NCI-H1694 treated with DMSO at 0.1 percent for 48 hours (cell line): ENCODE measurements at regions not wholly inside any gene's neighbourhood (a gene's known extent, or its start where the extent isn't known, plus 50 kb on each side); places are given as distances from the start of the nearest gene placed in this dataset.
"Not testable (repeated sequence)": the region's sequence is repeated elsewhere in the genome, so short reads cannot be mapped to it uniquely, and the experiment has no call there.

ENCODE experiments used
- DNase-seq: peaks from one replicate; lab custom pipeline; 2025; lab: John Stamatoyannopoulos, UW

- not testable (repeated sequence) for DNase-seq
Observed at GRCh38 chr22:15835729-15836128, 145.9 kb downstream of the POTEH start.

GRCh38 chr22:15849772-15850171 is 159.9 kb downstream of the POTEH start:
- DNase-seq, result not testable (repeated sequence)

DNA sequence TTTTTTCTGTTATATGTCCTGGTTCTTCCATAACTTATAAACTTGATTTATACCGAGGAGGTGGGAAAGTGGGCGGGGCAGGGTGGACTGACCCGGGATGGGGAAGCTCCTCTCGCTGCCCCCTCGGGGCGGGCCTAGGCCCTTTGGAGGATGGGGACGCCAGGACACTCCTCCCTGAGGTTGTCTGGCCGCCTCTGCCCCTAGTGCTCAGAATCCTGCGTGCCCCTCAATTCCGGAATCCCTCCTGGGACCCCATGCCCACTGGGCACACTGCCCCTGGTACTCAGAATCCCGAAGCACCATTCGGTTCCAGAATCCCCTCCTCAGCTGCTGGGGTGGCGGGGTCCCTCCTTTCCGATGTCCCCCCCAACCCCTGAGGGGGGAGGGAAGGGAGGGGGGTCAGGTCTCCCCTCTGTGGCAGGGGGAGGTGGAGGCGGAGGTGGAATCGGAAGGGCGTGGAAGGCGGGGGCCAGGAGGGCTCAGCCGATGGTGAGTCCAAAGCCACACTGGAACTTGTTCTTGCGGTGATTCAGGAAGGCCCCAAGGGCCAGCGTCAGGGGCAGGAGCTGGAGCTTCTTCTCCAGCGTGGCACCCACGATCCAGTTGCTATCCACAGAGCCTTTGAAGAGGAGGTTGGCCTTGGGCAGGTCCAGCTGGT is 164.0 kb downstream of the POTEH start:
- not testable (repeated sequence) for DNase-seq

- DNase-seq, result not testable (repeated sequence)
Observed at GRCh38 chr22:15854421-15854820, 164.6 kb downstream of the POTEH start.

DNA sequence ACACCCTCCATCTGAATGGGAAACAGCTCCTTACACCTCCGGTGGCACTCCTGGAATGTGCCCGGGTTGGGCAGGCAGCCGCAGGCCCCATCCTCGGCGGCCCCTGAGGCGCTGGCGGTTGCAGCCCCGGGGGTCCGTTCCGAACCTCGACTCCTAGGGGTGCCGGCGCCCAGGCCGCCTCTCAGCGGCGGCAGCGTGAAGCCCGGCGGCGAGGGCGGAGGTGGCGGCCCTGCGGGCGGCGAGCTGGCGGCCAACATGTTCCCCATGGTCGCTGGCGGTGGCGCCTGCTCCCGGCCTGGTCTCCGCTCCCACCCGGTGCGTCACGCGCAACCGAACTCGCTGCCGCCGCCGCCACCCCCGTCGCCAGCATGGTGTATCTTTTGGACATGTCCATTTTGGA is 165.2 kb downstream of the POTEH start:
- not testable (repeated sequence) for DNase-seq

- DNase-seq, result not testable (repeated sequence)
Observed at GRCh38 chr22:15880926-15881325, 191.1 kb downstream of the POTEH start.

DNA sequence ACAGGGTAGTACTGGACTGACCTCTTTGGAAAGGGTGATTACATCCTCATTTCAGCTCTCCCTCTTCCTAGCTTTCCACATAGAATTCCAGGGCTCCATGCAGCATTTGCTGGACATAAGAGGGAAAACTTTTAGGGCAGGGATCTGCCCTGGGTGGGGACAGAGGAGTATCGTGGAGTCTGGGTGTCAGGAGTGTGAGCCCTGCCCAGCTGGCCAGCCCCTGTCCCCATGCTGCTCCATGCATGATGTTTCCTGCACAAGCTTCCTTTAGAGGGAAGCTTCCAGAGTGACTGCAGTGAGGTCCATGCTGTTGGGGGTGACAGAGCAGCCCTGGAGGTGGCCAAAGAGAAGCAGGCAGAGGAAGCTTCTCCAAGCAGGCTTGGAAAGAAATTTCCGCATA is 214.5 kb downstream of the POTEH start:
- DNase-seq, result not testable (repeated sequence)

GRCh38 chr22:15911704-15912103 is 221.9 kb downstream of the POTEH start:
- not testable (repeated sequence) for DNase-seq

DNA sequence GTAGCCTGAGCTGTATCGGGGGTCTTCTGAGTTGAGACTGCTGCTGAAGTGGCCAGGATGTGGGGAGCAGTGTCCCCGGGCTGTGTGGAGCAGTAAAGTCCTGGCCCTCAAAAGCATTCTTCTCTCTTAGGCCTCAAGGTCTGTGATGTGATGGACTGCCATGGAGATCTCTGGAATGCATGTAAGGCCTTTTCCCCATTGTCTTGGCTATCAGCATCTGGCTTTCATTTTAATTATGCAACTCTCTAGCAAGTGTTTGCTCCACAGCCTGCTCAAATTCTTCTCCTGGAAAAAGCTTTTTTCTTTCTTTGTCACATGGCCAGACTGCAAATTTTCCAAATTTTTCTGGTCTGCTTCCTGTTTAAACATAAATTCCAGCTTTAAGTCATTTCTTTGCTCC is 229.3 kb downstream of the POTEH start:
- not testable (repeated sequence) for DNase-seq

DNA sequence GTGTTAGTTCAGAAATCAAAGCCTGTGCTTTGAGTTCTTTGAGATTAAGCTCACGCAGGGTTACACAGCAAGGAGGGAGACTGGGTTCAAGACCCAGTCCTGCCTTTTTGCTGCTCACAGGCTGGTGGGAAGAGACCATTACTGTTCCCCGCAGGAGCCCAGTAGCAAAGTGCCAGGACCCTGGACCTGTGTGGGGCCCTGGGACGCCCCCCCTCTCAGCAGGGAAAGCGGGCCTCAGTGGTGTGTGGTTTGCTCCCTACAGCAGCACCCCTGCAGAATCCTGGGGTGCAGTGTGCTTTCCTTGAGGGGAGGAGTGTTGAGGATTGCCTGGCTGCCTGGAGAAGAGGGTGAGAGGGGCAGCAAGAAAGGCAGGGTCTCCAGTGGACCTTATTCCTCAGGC is 231.1 kb downstream of the POTEH start:
- DNase-seq, result not testable (repeated sequence)

DNA sequence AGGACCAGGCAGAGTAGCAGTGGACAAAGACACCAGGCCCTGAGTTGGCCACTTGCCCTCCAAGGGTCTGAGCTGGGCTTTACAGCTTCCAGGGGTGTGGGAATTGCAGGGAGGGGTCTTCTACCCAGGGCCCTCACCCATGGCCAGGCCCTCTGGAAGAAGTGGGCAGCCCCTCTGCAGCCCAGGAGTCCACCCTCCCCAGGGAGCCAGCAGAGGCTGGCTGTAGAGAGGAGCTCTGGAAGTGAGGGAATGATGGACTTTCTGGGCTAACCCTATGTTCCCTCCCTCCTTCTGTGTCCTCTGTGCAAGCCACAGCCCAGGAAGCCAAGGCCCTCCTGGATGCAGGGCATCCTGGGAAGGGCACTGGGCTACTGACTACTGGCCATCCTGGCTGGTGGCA is 232.3 kb downstream of the POTEH start:
- DNase-seq, result not testable (repeated sequence)

- not testable (repeated sequence) for DNase-seq
Observed at GRCh38 chr22:15922666-15923065, 232.8 kb downstream of the POTEH start.

GRCh38 chr22:15924820-15925219 is 235.0 kb downstream of the POTEH start:
- DNase-seq, result not testable (repeated sequence)

GRCh38 chr22:15927172-15927571 is 237.3 kb downstream of the POTEH start:
- not testable (repeated sequence) for DNase-seq
